ENCODE measurements at regions not wholly inside any gene's neighbourhood (a gene's known extent, or its start where the extent isn't known, plus 50 kb on each side); places are given as distances from the start of the nearest gene placed in this dataset.

- TF ChIP-seq CTCF (conservative IDR thresholded peaks at IDR 0.05 in 1 of 2, IDR thresholded peaks at IDR 0.05 in 1 of 2; ENCODE audit: low read depth in 1 of 2, low read length in 2 of 2) (no peak), EZH2 (IDR thresholded peaks at IDR 0.05; ENCODE audit: low read length, missing control alignments) (no peak)
Observed at GRCh38 chr2:145203891-145204290, 684.0 kb upstream of the ZEB2 start.

Measured in fibroblast of lung (primary cell).